Panc1 (cell line): ENCODE measurements at regions not wholly inside any gene's neighbourhood (a gene's known extent, or its start where the extent isn't known, plus 50 kb on each side); places are given as distances from the start of the nearest gene placed in this dataset.

ENCODE experiments used
- POLR2AphosphoS5 ChIP-seq: IDR thresholded peaks from 2 replicates; pipeline ENCODE4 v1.6.1; 2012; ENCODE audit warnings: mild to moderate bottlenecking, low read depth, low read length, moderate library complexity
- SIN3A ChIP-seq: IDR thresholded peaks from 2 replicates; pipeline ENCODE4 v1.6.1; 2012; ENCODE audit warnings: low read depth, mild to moderate bottlenecking, low read length, moderate library complexity, borderline replicate concordance; ENCODE audit not compliant: insufficient read depth
- TCF7L2 ChIP-seq: IDR thresholded peaks from 2 replicates; pipeline ENCODE4 v1.6.1; 2011; ENCODE audit warnings: mild to moderate bottlenecking, low read depth, low read length, inconsistent platforms
- TF ChIP-seq, protein P1 (sequence below): fragments of 450-650 bp; IDR thresholded peaks from 2 replicates; pipeline ENCODE4 v1.5.1; 2017; ENCODE audit warnings: mild to moderate bottlenecking
- TF ChIP-seq, protein P2 (sequence below), 2 experiments: IDR thresholded peaks; 2 replicates each; pipeline ENCODE4 v1.6.1; 2011 to 2012; ENCODE audit warnings: low read depth in 2 of 2, control low read depth in 1 of 2, low read length in 1 of 2, mild to moderate bottlenecking in 1 of 2, moderate library complexity in 1 of 2; ENCODE audit not compliant: insufficient read depth in 1 of 2

DNA sequence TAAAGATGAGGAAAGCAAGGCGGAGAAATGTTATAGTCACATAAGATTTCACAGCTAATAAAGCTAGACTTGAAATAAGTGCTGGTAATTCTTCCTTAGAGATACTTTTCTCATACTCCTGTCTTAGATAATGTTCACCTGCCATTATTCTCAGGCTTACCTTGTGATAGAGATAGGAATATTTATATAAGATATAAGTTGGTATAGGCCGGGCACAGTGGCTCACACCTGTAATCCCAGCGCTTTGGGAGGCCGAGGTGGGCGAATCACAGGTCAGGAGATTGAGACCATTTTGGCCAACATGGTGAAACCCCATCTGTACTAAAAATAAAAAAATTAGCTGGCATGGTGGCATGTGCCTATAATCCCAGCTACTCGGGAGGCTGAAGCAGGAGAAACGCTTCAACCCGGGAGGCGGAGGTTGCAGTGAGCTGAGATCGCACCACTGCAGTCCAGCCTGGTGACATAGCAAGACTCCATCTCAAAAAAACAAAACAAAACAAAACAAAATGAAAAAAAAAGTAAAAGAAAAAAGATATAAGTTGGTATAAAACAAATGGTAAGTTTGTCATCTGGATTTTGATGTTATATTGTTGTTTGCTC, 1918.4 kb downstream of the MAT2B start:
- TF ChIP-seq, protein P1, sequence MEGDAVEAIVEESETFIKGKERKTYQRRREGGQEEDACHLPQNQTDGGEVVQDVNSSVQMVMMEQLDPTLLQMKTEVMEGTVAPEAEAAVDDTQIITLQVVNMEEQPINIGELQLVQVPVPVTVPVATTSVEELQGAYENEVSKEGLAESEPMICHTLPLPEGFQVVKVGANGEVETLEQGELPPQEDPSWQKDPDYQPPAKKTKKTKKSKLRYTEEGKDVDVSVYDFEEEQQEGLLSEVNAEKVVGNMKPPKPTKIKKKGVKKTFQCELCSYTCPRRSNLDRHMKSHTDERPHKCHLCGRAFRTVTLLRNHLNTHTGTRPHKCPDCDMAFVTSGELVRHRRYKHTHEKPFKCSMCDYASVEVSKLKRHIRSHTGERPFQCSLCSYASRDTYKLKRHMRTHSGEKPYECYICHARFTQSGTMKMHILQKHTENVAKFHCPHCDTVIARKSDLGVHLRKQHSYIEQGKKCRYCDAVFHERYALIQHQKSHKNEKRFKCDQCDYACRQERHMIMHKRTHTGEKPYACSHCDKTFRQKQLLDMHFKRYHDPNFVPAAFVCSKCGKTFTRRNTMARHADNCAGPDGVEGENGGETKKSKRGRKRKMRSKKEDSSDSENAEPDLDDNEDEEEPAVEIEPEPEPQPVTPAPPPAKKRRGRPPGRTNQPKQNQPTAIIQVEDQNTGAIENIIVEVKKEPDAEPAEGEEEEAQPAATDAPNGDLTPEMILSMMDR: no peak
- TF ChIP-seq POLR2AphosphoS5 (no peak), TCF7L2 (no peak), SIN3A (no peak)
- TF ChIP-seq, protein P2, sequence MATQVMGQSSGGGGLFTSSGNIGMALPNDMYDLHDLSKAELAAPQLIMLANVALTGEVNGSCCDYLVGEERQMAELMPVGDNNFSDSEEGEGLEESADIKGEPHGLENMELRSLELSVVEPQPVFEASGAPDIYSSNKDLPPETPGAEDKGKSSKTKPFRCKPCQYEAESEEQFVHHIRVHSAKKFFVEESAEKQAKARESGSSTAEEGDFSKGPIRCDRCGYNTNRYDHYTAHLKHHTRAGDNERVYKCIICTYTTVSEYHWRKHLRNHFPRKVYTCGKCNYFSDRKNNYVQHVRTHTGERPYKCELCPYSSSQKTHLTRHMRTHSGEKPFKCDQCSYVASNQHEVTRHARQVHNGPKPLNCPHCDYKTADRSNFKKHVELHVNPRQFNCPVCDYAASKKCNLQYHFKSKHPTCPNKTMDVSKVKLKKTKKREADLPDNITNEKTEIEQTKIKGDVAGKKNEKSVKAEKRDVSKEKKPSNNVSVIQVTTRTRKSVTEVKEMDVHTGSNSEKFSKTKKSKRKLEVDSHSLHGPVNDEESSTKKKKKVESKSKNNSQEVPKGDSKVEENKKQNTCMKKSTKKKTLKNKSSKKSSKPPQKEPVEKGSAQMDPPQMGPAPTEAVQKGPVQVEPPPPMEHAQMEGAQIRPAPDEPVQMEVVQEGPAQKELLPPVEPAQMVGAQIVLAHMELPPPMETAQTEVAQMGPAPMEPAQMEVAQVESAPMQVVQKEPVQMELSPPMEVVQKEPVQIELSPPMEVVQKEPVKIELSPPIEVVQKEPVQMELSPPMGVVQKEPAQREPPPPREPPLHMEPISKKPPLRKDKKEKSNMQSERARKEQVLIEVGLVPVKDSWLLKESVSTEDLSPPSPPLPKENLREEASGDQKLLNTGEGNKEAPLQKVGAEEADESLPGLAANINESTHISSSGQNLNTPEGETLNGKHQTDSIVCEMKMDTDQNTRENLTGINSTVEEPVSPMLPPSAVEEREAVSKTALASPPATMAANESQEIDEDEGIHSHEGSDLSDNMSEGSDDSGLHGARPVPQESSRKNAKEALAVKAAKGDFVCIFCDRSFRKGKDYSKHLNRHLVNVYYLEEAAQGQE (IDR thresholded peaks at IDR 0.05; ENCODE audit: insufficient read depth in 1 of 2, low read depth in 2 of 2, low read length in 1 of 2): no peak
